ENCODE measurements at regions not wholly inside any gene's neighbourhood (a gene's known extent, or its start where the extent isn't known, plus 50 kb on each side); places are given as distances from the start of the nearest gene placed in this dataset.

GRCh38 chr1:199157494-199157893 is 518.7 kb downstream of the PTPRC start (continued):
- no peak for TF ChIP-seq TSHZ2 (CRISPR knock-in tag; IDR thresholded peaks at IDR 0.05)
- TF ChIP-seq PATZ1 (CRISPR knock-in tag; IDR thresholded peaks at IDR 0.05; ENCODE audit: borderline replicate concordance), result no peak
- no peak for TF ChIP-seq OSR1 (CRISPR knock-in tag; IDR thresholded peaks at IDR 0.05)
- TF ChIP-seq CREB5 (CRISPR knock-in tag; IDR thresholded peaks at IDR 0.05; ENCODE audit: low read depth), result no peak
- TF ChIP-seq TCF4 (CRISPR knock-in tag; IDR thresholded peaks at IDR 0.05; ENCODE audit: borderline replicate concordance), result no peak
- TF ChIP-seq TOX (CRISPR knock-in tag; IDR thresholded peaks at IDR 0.05; ENCODE audit: borderline replicate concordance), result no peak
- TF ChIP-seq ISL1 (CRISPR knock-in tag; IDR thresholded peaks at IDR 0.05), result no peak
- TF ChIP-seq GLIS3 (CRISPR knock-in tag; IDR thresholded peaks at IDR 0.05), result no peak

GRCh38 chr1:199160521-199161318 is 521.9 kb downstream of the PTPRC start:
- TF ChIP-seq CSRNP3 (CRISPR knock-in tag; IDR thresholded peaks at IDR 0.05) (no peak), CSDC2 (CRISPR knock-in tag; IDR thresholded peaks at IDR 0.05) (no peak), ZFP30 (CRISPR knock-in tag; IDR thresholded peaks at IDR 0.05) (no peak), ZNF8 (CRISPR knock-in tag; IDR thresholded peaks at IDR 0.05) (no peak), CREB5 (CRISPR knock-in tag; IDR thresholded peaks at IDR 0.05; ENCODE audit: low read depth) (no peak), ZC3H10 (CRISPR knock-in tag; IDR thresholded peaks at IDR 0.05) (no peak), TSHZ2 (CRISPR knock-in tag; IDR thresholded peaks at IDR 0.05) (no peak), POU6F1 (CRISPR knock-in tag; IDR thresholded peaks at IDR 0.05; ENCODE audit: borderline replicate concordance, low read depth) (no peak), ZFP3 (CRISPR knock-in tag; IDR thresholded peaks at IDR 0.05) (no peak), PPARA (CRISPR knock-in tag; IDR thresholded peaks at IDR 0.05; ENCODE audit: borderline replicate concordance) (no peak), ESRRG (CRISPR knock-in tag; IDR thresholded peaks at IDR 0.05) (no peak), PATZ1 (CRISPR knock-in tag; IDR thresholded peaks at IDR 0.05; ENCODE audit: borderline replicate concordance) (no peak), ZNF565 (CRISPR knock-in tag; conservative IDR thresholded peaks at IDR 0.05; ENCODE audit: low read depth) (no peak)
- no peak for ATAC-seq
